ENCODE measurements at regions not wholly inside any gene's neighbourhood (a gene's known extent, or its start where the extent isn't known, plus 50 kb on each side); places are given as distances from the start of the nearest gene placed in this dataset.
"Not testable (repeated sequence)": the region's sequence is repeated elsewhere in the genome, so short reads cannot be mapped to it uniquely, and the experiment has no call there.

DNA sequence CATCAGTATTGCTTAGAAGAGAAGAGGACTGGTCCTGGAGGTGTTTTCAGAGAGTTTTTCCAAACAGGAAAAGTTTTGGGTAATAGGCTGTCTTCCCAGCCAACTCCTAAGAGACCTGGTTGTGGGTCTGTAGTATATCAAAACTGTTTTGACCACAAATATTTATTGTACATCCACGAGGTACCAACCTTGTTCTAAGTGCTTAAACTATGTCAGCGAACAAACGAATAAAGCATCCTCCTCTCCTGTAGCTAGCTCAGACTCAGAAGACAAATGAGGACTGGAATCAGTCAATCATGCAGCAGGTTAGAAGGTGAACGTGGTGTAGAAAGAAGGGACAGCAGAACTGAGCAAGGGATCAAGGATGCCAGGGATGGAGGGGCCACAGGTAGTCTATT, 61.6 kb upstream of the MKI67 start:
- no peak overlapping the region for H3K4me3 Mint-ChIP-seq
- no peak for DNase-seq
- H3K27ac Mint-ChIP-seq, result no peak overlapping the region

DNA sequence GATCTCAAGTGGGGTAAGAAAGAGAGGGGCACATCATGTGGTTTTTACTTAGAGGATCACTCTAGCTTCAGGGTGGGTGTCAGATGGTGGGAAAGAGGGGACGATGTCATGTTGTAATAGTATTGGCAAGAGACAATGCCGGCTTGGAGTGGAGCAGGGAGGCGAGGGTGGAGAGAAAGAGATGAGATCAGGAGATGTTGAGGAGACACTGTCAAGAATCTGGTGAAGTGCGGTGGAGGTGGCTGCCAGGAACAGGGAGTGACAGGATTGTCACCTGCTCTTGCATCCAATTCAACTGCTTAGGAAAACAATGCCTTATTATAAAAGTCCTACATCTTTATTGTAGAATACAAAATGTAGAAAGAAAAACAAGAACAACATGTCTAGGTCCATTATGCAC, 63.0 kb upstream of the MKI67 start:
- H3K27me3 Mint-ChIP-seq, result peaks cover 9% of the 10 kb centered on the region
- DNase-seq, result no peak
- no peak for ATAC-seq (ENCODE audit: low read depth)
- no peaks in the 10 kb centered on the region for H3K4me1 Mint-ChIP-seq
- no peaks in the 10 kb centered on the region for H3K9me3 Mint-ChIP-seq
- H3K36me3 Mint-ChIP-seq (ENCODE audit: low read depth), result no peaks in the 10 kb centered on the region
- POLR2A ChIA-PET, result no interaction called here
- H3K4me3 Mint-ChIP-seq, result no peak overlapping the region
- H3K27ac Mint-ChIP-seq, result no peak overlapping the region
- CTCF ChIA-PET, result no interaction called here
- TF ChIP-seq, protein P1, sequence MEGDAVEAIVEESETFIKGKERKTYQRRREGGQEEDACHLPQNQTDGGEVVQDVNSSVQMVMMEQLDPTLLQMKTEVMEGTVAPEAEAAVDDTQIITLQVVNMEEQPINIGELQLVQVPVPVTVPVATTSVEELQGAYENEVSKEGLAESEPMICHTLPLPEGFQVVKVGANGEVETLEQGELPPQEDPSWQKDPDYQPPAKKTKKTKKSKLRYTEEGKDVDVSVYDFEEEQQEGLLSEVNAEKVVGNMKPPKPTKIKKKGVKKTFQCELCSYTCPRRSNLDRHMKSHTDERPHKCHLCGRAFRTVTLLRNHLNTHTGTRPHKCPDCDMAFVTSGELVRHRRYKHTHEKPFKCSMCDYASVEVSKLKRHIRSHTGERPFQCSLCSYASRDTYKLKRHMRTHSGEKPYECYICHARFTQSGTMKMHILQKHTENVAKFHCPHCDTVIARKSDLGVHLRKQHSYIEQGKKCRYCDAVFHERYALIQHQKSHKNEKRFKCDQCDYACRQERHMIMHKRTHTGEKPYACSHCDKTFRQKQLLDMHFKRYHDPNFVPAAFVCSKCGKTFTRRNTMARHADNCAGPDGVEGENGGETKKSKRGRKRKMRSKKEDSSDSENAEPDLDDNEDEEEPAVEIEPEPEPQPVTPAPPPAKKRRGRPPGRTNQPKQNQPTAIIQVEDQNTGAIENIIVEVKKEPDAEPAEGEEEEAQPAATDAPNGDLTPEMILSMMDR (IDR thresholded peaks at IDR 0.05), result no peak
- intact Hi-C loops (cut with micrococcal nuclease), result no loop called here

More for the DNA sequence above, 61.6 kb upstream of the MKI67 start:
- intact Hi-C loops (cut with micrococcal nuclease), result no loop called here
- Mint-ChIP-seq H3K9me3 (peaks cover 9% of the 10 kb centered on the region), H3K27me3 (peaks cover 12% of the 10 kb centered on the region), H3K36me3 (ENCODE audit: low read depth) (peaks cover 1% of the 10 kb centered on the region), H3K4me1 (no peaks in the 10 kb centered on the region)
- CTCF ChIA-PET, result interaction anchor here (0.7 kb wide), 1 partner anchor 9 kb away, joined by 3 read pairs; no protein-coding TSS in a partner anchor
- POLR2A ChIA-PET, result no interaction called here
- TF ChIP-seq, protein P1 (IDR thresholded peaks at IDR 0.05), result no peak
- ATAC-seq (ENCODE audit: low read depth), result no peak

DNA sequence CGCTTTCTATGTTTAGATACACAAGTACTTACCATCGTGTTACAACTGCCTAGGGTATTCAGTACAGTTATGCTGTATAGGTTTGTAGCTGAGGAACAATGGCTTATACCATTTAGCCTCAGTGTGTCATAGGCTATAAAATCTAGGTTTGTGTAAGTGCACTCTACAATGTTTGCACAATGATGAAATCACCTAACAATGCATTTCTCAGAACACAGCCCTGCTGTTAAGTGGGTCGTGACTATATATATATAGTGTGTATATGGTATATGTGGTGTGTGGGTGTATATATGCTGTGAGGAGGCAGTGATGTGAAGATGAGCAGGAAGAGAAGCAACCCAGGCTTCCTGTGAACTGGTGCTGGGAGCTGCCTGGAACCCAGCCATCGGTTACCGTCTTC, 65.6 kb upstream of the MKI67 start:
- H3K36me3 Mint-ChIP-seq (ENCODE audit: low read depth), result no peaks in the 10 kb centered on the region
- no peaks in the 10 kb centered on the region for H3K4me1 Mint-ChIP-seq
- H3K27ac Mint-ChIP-seq, result no peak overlapping the region
- peaks cover 9% of the 10 kb centered on the region for H3K27me3 Mint-ChIP-seq
- no peak overlapping the region for H3K4me3 Mint-ChIP-seq
- ATAC-seq (ENCODE audit: low read depth) (no peak), DNase-seq (no peak)
- TF ChIP-seq, protein P1 (IDR thresholded peaks at IDR 0.05), result no peak
- intact Hi-C loops (cut with micrococcal nuclease), result no loop called here
- CTCF ChIA-PET, result interaction anchor here (2.0 kb wide), 1 partner anchor 13 kb away, joined by 4 read pairs; no protein-coding TSS in a partner anchor
- POLR2A ChIA-PET, result no interaction called here
- no peaks in the 10 kb centered on the region for H3K9me3 Mint-ChIP-seq

DNA sequence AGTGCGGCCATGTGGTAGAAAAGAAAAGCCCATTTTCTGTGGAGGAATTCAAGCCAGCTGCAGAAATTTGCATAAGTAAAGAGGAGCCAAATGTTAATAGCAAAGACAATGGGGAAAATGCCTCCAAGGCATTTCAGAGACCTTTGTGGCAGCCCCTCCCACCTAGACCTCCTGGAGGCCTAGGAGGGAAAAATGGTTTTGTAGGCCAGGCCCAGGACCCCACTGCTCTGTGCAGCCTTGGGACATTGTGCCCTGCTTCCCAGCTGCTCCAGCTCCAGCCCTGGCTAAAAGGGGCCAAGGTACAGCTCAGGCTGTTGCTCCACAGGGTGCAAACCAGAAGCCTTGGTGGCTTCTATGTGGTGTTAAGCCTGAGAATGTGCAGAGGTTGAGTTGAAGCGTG, 75.6 kb upstream of the MKI67 start:
- H3K27ac Mint-ChIP-seq; H3K4me3 Mint-ChIP-seq; intact Hi-C loops (cut with micrococcal nuclease); ATAC-seq (ENCODE audit: low read depth); DNase-seq; H3K36me3 Mint-ChIP-seq (ENCODE audit: low read depth); H3K4me1 Mint-ChIP-seq; H3K27me3 Mint-ChIP-seq; POLR2A ChIA-PET: not testable (repeated sequence)
- CTCF ChIA-PET, result interaction anchor here (0.9 kb wide), 1 partner anchor 10 kb away, joined by 3 read pairs; no protein-coding TSS in a partner anchor
- peaks cover 24% of the 10 kb centered on the region for H3K9me3 Mint-ChIP-seq

DNA sequence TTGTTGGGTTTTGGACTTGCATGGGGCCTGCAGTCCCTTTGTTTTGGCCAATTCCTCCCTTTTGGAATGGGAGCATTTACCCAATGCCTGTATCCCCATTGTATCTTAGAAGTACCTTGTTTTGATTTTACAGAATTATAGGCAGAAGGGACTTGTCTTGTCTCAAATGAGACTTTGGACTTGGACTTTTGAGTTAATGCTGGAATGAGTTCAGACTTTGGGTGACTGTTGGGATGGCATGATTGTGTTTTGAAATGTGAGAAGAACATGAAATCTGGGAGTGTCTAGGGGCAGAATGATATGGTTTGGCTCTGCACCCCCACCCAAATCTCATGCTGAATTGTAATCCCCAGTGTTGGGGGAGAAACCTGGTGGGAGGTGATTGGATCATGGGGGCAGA, 76.8 kb upstream of the MKI67 start:
- TF ChIP-seq, protein P1 (IDR thresholded peaks at IDR 0.05), result no peak
- Mint-ChIP-seq H3K27me3 (peaks cover 7% of the 10 kb centered on the region), H3K4me1 (no peaks in the 10 kb centered on the region), H3K9me3 (peaks cover 24% of the 10 kb centered on the region), H3K36me3 (ENCODE audit: low read depth) (no peaks in the 10 kb centered on the region), H3K4me3 (no peak overlapping the region), H3K27ac (no peak overlapping the region)
- ChIA-PET POLR2A (no interaction called here), CTCF (no interaction called here)
- DNase-seq (no peak), ATAC-seq (ENCODE audit: low read depth) (no peak)
- intact Hi-C loops (cut with micrococcal nuclease), result no loop called here

DNA sequence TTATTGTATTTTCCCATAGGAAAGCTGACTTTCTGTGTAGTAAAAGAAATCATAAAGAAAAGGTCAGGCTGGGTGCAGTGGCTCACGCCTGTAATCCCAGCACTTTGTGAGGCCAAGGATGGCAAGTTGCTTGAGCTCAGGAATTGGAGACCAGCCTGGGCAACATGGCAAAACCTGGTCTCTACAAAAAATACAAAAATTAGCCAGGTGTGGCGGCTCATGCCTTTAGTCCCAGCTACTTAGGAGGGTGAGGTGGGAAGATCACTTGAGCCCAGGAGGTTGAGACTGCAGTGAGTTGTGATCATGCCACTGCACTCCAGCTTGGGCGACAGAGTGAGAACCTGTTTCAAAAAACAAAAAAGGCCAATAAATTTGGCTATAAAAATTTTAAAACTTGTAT, 79.4 kb upstream of the MKI67 start:
- DNase-seq; H3K27me3 Mint-ChIP-seq; H3K4me1 Mint-ChIP-seq; H3K36me3 Mint-ChIP-seq (ENCODE audit: low read depth); CTCF ChIA-PET; intact Hi-C loops (cut with micrococcal nuclease); POLR2A ChIA-PET; H3K27ac Mint-ChIP-seq; ATAC-seq (ENCODE audit: low read depth); H3K4me3 Mint-ChIP-seq: not testable (repeated sequence)
- peaks cover 23% of the 10 kb centered on the region for H3K9me3 Mint-ChIP-seq
